ENCODE measurements at regions not wholly inside any gene's neighbourhood (a gene's known extent, or its start where the extent isn't known, plus 50 kb on each side); places are given as distances from the start of the nearest gene placed in this dataset.

DNA sequence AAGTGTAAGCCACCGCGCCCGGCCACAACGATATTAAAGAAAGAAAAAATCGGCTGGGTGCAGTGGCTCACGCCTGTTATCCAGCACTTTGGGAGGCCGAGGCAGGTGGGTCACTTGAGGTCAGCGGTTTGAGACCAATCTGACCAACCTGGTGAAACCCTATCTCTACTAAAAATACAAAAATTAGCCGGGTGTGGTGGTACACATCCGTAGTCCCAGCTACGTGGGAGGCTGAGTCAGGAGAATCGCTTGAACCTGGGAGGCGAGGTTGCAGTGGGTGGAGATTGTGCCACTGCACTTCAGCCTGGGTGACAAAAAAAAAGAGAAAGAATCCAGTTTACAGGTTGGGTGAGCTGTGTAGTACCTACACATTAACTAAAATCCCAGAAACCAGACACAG is 99.9 kb upstream of the CACNA1A start:
- Histone ChIP-seq H3K27me3 (no peaks in the 10 kb centered on the region), H3K4me3 (no peak overlapping the region), H3K36me3 (no peaks in the 10 kb centered on the region), H3K9me3 (no peaks in the 10 kb centered on the region), H3K27ac (no peak overlapping the region), H3K4me1 (no peaks in the 10 kb centered on the region)
- no peak for DNase-seq
- intact Hi-C loops (cut with DNase I) = no loop called here
- TF ChIP-seq, protein P1, sequence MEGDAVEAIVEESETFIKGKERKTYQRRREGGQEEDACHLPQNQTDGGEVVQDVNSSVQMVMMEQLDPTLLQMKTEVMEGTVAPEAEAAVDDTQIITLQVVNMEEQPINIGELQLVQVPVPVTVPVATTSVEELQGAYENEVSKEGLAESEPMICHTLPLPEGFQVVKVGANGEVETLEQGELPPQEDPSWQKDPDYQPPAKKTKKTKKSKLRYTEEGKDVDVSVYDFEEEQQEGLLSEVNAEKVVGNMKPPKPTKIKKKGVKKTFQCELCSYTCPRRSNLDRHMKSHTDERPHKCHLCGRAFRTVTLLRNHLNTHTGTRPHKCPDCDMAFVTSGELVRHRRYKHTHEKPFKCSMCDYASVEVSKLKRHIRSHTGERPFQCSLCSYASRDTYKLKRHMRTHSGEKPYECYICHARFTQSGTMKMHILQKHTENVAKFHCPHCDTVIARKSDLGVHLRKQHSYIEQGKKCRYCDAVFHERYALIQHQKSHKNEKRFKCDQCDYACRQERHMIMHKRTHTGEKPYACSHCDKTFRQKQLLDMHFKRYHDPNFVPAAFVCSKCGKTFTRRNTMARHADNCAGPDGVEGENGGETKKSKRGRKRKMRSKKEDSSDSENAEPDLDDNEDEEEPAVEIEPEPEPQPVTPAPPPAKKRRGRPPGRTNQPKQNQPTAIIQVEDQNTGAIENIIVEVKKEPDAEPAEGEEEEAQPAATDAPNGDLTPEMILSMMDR (IDR thresholded peaks at IDR 0.05) = no peak
- no peak for ATAC-seq

DNA sequence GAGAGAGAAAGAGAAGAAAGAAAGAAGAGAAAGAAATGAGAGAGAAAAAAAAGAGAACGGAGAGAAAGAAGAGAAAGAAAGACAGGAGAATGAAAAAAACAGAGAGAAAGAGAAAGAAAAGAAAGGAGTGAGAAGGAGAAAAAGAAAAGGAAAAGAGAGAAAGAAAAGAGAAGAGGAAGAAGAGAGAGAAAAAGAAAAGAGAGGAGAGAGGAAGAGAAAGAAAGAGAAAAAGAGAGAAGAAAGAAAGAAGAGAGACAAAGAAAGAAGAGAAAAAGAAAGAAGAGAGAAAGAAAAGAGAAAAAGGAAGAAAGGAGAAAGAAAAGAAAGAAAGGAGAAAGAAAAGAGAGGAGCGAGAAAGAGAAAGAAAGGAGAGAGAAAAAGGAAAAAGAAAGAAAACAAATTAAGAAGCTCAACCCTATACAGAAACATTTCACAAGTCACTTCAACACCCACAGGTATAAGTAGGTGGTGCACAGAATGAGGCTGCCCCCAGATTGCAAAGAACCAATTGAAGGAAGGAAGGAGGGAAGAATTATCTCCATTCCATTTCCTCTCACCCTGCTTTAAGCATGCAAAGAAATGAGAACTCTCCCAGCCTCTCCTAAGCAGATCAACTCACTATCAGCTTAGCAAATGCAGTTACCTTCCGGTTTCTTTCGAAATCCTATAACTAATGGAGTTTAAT is 98.8 kb upstream of the CACNA1A start:
- TF ChIP-seq, protein P1 (IDR thresholded peaks at IDR 0.05) = no peak
- H3K9me3 ChIP-seq = no peaks in the 10 kb centered on the region
- H3K4me1 ChIP-seq = no peaks in the 10 kb centered on the region
- H3K4me3 ChIP-seq = no peak overlapping the region
- no peak overlapping the region for H3K27ac ChIP-seq
- no peak for DNase-seq
- intact Hi-C loops (cut with DNase I) = no loop called here
- ATAC-seq = no peak
- H3K36me3 ChIP-seq = no peaks in the 10 kb centered on the region
- peaks cover 0 to 5% of the 10 kb centered on the region in 2 donors for H3K27me3 ChIP-seq

DNA sequence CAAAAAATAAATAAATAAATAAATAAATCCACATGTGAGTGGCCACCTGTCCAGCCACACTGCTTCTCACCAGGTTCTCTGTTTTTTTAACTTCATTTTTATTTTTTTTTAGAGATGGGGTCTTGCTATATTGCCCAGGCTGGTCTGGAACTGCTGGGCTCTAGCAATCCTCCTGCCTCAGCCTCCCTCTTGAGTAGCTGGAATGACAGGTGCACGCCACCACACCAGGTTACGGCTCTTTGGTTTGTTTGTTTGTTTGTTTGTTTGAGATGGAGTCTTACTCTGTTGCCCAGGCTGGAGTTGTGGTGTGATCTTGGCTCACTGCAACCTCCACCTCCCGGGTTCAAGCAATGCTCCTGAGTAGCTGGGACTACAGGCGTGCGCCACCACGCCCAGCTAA is 94.5 kb upstream of the CACNA1A start:
- Histone ChIP-seq H3K9me3 (no peaks in the 10 kb centered on the region), H3K36me3 (no peaks in the 10 kb centered on the region), H3K27me3 (peaks cover 0 to 16% of the 10 kb centered on the region in 2 donors), H3K27ac (no peak overlapping the region), H3K4me3 (no peak overlapping the region), H3K4me1 (no peaks in the 10 kb centered on the region)
- intact Hi-C loops (cut with DNase I) = no loop called here
- DNase-seq (no peak), ATAC-seq (no peak)
- TF ChIP-seq, protein P1 (IDR thresholded peaks at IDR 0.05) = no peak

DNA sequence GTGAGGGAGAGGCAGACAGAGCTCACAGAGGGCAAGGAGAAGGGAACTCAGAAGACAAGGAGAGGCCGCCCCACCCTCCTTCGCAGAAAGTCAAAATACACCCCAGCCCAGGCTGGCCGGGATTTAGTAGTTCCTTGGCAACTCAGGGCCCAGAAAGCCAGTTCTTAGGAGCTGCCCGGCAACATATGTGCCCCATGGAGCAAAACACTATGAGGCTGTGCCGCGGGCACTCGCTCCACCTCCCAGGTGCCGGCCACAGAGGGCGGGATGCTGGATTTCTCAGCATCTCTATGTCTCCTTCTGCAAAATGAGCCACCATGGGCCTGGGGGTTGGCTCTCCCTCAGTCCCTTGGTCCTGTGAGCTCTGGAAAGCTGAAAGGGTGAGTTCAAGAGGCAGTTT is 93.8 kb upstream of the CACNA1A start:
- H3K9me3 ChIP-seq = no peaks in the 10 kb centered on the region
- no peak overlapping the region for H3K27ac ChIP-seq
- TF ChIP-seq, protein P1 (IDR thresholded peaks at IDR 0.05) = no peak
- intact Hi-C loops (cut with DNase I) = no loop called here
- ATAC-seq (no peak), DNase-seq (no peak)
- H3K27me3 ChIP-seq = peaks cover 0 to 16% of the 10 kb centered on the region in 2 donors
- H3K36me3 ChIP-seq = no peaks in the 10 kb centered on the region
- no peaks in the 10 kb centered on the region for H3K4me1 ChIP-seq
- H3K4me3 ChIP-seq = no peak overlapping the region

DNA sequence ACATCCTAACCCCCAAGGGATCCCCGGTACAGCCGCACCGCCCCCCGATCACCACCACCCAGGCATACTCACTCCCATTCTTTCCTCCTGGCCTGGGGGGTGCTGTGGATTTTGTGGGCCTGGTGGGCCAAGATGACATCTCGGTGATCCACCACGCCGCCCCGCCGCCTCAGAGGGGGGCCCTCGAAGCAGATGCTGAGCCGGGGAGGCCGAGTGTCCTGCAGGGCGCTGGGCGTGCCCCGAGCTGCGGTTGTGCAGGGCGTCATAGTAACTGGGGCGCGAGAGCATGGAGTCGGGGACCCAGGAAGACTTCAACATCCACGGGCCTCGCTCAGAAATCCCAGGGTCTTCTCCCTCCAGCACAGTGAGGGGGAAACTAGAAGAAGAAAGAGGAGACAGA is 93.4 kb upstream of the CACNA1A start:
- TF ChIP-seq, protein P1 (IDR thresholded peaks at IDR 0.05) = no peak

More for the DNA sequence above, 93.4 kb upstream of the CACNA1A start:
- no peaks in the 10 kb centered on the region for H3K36me3 ChIP-seq
- no peak overlapping the region for H3K4me3 ChIP-seq
- H3K4me1 ChIP-seq = no peaks in the 10 kb centered on the region
- H3K27ac ChIP-seq = no peak overlapping the region
- peaks cover 0 to 16% of the 10 kb centered on the region in 2 donors for H3K27me3 ChIP-seq
- intact Hi-C loops (cut with DNase I) = loop anchor here in 1 of 2 donors (5.0 to 10.0 kb wide), 2 partner anchors 123 to 265 kb away; no protein-coding TSS in a partner anchor
- no peaks in the 10 kb centered on the region for H3K9me3 ChIP-seq
- ATAC-seq = no peak
- no peak for DNase-seq

Data from left lung (tissue), 4 donors.